Stomach (tissue), 4 donors: ENCODE measurements at regions not wholly inside any gene's neighbourhood (a gene's known extent, or its start where the extent isn't known, plus 50 kb on each side); places are given as distances from the start of the nearest gene placed in this dataset.

Source experiments
- EP300 ChIP-seq: sonication (generic); formaldehyde crosslinking; IDR thresholded peaks from one replicate; pipeline ENCODE4 v1.6.1; 2017; ENCODE audit warnings: antibody characterized with exemption
- POLR2A ChIP-seq, 4 donors: fragments of 450-650 bp; IDR thresholded peaks; one replicate each; pipeline ENCODE4 v1.6.1; 2016; ENCODE audit warnings: antibody characterized with exemption in 4 of 4, control low read depth in 2 of 4, mild to moderate bottlenecking in 1 of 4, moderate library complexity in 1 of 4
- TF ChIP-seq, protein P1 (sequence below), 7 experiments: fragments of 450-650 bp in 4 of 7; fragments of 200-600 bp in 3 of 7; sonication (generic) in 3 of 7; IDR thresholded peaks; one replicate each; pipeline ENCODE4 v1.5.1; 2016 to 2019; ENCODE audit warnings: antibody characterized with exemption in 7 of 7, control low read depth in 2 of 7, mild to moderate bottlenecking in 1 of 7

GRCh38 chr13:71018544-71018943, 848.5 kb downstream of the DACH1 start:
- TF ChIP-seq EP300 (no peak), POLR2A (IDR thresholded peaks at IDR 0.05) (no peak)
- TF ChIP-seq, protein P1, sequence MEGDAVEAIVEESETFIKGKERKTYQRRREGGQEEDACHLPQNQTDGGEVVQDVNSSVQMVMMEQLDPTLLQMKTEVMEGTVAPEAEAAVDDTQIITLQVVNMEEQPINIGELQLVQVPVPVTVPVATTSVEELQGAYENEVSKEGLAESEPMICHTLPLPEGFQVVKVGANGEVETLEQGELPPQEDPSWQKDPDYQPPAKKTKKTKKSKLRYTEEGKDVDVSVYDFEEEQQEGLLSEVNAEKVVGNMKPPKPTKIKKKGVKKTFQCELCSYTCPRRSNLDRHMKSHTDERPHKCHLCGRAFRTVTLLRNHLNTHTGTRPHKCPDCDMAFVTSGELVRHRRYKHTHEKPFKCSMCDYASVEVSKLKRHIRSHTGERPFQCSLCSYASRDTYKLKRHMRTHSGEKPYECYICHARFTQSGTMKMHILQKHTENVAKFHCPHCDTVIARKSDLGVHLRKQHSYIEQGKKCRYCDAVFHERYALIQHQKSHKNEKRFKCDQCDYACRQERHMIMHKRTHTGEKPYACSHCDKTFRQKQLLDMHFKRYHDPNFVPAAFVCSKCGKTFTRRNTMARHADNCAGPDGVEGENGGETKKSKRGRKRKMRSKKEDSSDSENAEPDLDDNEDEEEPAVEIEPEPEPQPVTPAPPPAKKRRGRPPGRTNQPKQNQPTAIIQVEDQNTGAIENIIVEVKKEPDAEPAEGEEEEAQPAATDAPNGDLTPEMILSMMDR (IDR thresholded peaks at IDR 0.05), result no peak
